H9 (cell line): ENCODE measurements at regions not wholly inside any gene's neighbourhood (a gene's known extent, or its start where the extent isn't known, plus 50 kb on each side); places are given as distances from the start of the nearest gene placed in this dataset.

Experiments
- DNase-seq: peaks from one replicate; pipeline ENCODE4 v3.0.0-alpha.2; 2017
- H2AFZ ChIP-seq: one replicate; pipeline ENCODE4 v1.6.1; 2013; ENCODE audit warnings: mild to moderate bottlenecking, low read length, control low read depth, moderate library complexity
- H2AK5ac ChIP-seq: 2 replicates; pipeline ENCODE4 v1.6.1; 2013; ENCODE audit warnings: low read length, control low read depth, mixed read lengths; ENCODE audit not compliant: insufficient read length
- H2BK120ac ChIP-seq: one replicate; pipeline ENCODE4 v1.6.1; 2013; ENCODE audit warnings: low read depth, mild to moderate bottlenecking, low read length, control low read depth, inconsistent platforms; ENCODE audit not compliant: poor library complexity, severe bottlenecking
- H2BK12ac ChIP-seq: 2 replicates; pipeline ENCODE4 v1.6.1; 2013; ENCODE audit warnings: low read length, control low read depth, mixed read lengths, low read depth; ENCODE audit not compliant: insufficient read length
- H2BK15ac ChIP-seq: 2 replicates; pipeline ENCODE4 v1.6.1; 2013; ENCODE audit warnings: low read depth, low read length, control low read depth
- H2BK20ac ChIP-seq: one replicate; pipeline ENCODE4 v1.6.1; 2013; ENCODE audit warnings: low read depth, mild to moderate bottlenecking, low read length, control low read depth, inconsistent platforms; ENCODE audit not compliant: poor library complexity, severe bottlenecking
- H2BK5ac ChIP-seq: 2 replicates; pipeline ENCODE4 v1.6.1; 2013; ENCODE audit warnings: low read length, control low read depth, mixed read lengths; ENCODE audit not compliant: insufficient read length
- H3K14ac ChIP-seq: 2 replicates; pipeline ENCODE4 v1.6.1; 2013; ENCODE audit warnings: low read length, control low read depth; ENCODE audit not compliant: insufficient read depth
- H3K18ac ChIP-seq: 2 replicates; pipeline ENCODE4 v1.6.1; 2013; ENCODE audit warnings: low read depth, mild to moderate bottlenecking, mixed read lengths, low read length, control low read depth; ENCODE audit not compliant: insufficient read length
- H3K23ac ChIP-seq: 2 replicates; pipeline ENCODE4 v1.6.1; 2013; ENCODE audit warnings: low read length, control low read depth, mixed read lengths, low read depth; ENCODE audit not compliant: insufficient read length
- H3K23me2 ChIP-seq: 2 replicates; pipeline ENCODE4 v1.6.1; 2013; ENCODE audit warnings: low read depth, mild to moderate bottlenecking, mixed read lengths, low read length, control low read depth; ENCODE audit not compliant: insufficient read length, poor library complexity, severe bottlenecking
- H3K27ac ChIP-seq: 2 replicates; pipeline ENCODE4 v1.5.1; 2013; ENCODE audit warnings: low read length, control low read depth, mixed read lengths, low read depth; ENCODE audit not compliant: insufficient read length
- H3K27me3 ChIP-seq: 2 replicates; pipeline ENCODE4 v1.6.1; 2013; ENCODE audit warnings: low read length, control low read depth, inconsistent platforms; ENCODE audit not compliant: insufficient read depth
- H3K4ac ChIP-seq: 2 replicates; pipeline ENCODE4 v1.6.1; 2013; ENCODE audit warnings: low read depth, mild to moderate bottlenecking, control low read depth, inconsistent platforms, low read length, moderate library complexity
- H3K4me1 ChIP-seq: 2 replicates; pipeline ENCODE4 v1.6.1; 2013; ENCODE audit warnings: low read length, control low read depth, inconsistent platforms; ENCODE audit not compliant: insufficient read depth
- H3K4me2 ChIP-seq: 2 replicates; pipeline ENCODE4 v1.6.1; 2013; ENCODE audit warnings: low read length, control low read depth, mixed read lengths; ENCODE audit not compliant: insufficient read length, insufficient read depth
- H3K56ac ChIP-seq: 2 replicates; pipeline ENCODE4 v1.6.1; 2013; ENCODE audit warnings: low read depth, mild to moderate bottlenecking, mixed read lengths, low read length, control low read depth; ENCODE audit not compliant: insufficient read length
- H3K79me1 ChIP-seq: 2 replicates; pipeline ENCODE4 v1.6.1; 2013; ENCODE audit warnings: low read depth, mild to moderate bottlenecking, moderate library complexity, low read length, control low read depth, inconsistent platforms; ENCODE audit not compliant: insufficient read depth, poor library complexity, severe bottlenecking
- H3K79me2 ChIP-seq: 2 replicates; pipeline ENCODE4 v1.6.1; 2013; ENCODE audit warnings: low read length, control low read depth, inconsistent platforms; ENCODE audit not compliant: insufficient read depth
- H3K9ac ChIP-seq: 2 replicates; pipeline ENCODE4 v1.6.1; 2013; ENCODE audit warnings: low read length, control low read depth, mixed read lengths; ENCODE audit not compliant: insufficient read length; ENCODE audit errors: extremely low read depth
- H3K9me3 ChIP-seq: one replicate; pipeline ENCODE4 v1.6.1; 2013; ENCODE audit warnings: low read depth, low read length, inconsistent platforms; ENCODE audit not compliant: control insufficient read depth
- H3T11ph ChIP-seq: one replicate; pipeline ENCODE4 v1.6.1; 2013; ENCODE audit warnings: mild to moderate bottlenecking, low read length, control low read depth, inconsistent platforms
- H4K20me1 ChIP-seq: one replicate; pipeline ENCODE4 v1.6.1; 2013; ENCODE audit not compliant: control insufficient read depth, insufficient read length, insufficient read depth
- H4K5ac ChIP-seq: 2 replicates; pipeline ENCODE4 v1.6.1; 2013; ENCODE audit warnings: low read depth, mild to moderate bottlenecking, mixed read lengths, low read length, control low read depth; ENCODE audit not compliant: insufficient read length
- H4K8ac ChIP-seq: replicated peaks from 2 replicates; pipeline ENCODE4 v1.6.1; 2013; ENCODE audit warnings: low read length, control low read depth, mixed read lengths, low read depth; ENCODE audit not compliant: insufficient read length
- H4K91ac ChIP-seq: 2 replicates; pipeline ENCODE4 v1.6.1; 2013; ENCODE audit warnings: low read depth, mild to moderate bottlenecking, moderate library complexity, mixed read lengths, low read length, control low read depth; ENCODE audit not compliant: insufficient read length
- H3K27ac Mint-ChIP-seq, 3 experiments: 2 replicates in 2 of 3; 3 replicates in 1 of 3; pipeline ENCODE4 v1.8.0; 2020 to 2021; ENCODE audit warnings: mixed read lengths in 3 of 3, mild to moderate bottlenecking in 1 of 3, moderate library complexity in 1 of 3
- H3K27me3 Mint-ChIP-seq: 2 replicates; pipeline ENCODE4 v1.8.0; 2021; ENCODE audit warnings: low read depth, mild to moderate bottlenecking, moderate library complexity, mixed read lengths
- H3K36me3 Mint-ChIP-seq, 3 experiments: 2 replicates in 2 of 3; 3 replicates in 1 of 3; pipeline ENCODE4 v1.8.0; 2020 to 2021; ENCODE audit warnings: low read depth in 3 of 3, mixed read lengths in 3 of 3; ENCODE audit not compliant: insufficient read depth in 1 of 3
- H3K4me1 Mint-ChIP-seq, 2 experiments: 2 replicates each; pipeline ENCODE4 v1.8.0; 2020; ENCODE audit warnings: mixed read lengths in 2 of 2
- H3K4me3 Mint-ChIP-seq, 2 experiments: 2 replicates in 1 of 2; 3 replicates in 1 of 2; pipeline ENCODE4 v1.8.0; 2020 to 2021; ENCODE audit warnings: mild to moderate bottlenecking in 2 of 2, mixed read lengths in 2 of 2, moderate library complexity in 1 of 2
- H3K9me3 Mint-ChIP-seq, 2 experiments: 2 replicates in 1 of 2; 3 replicates in 1 of 2; pipeline ENCODE4 v1.8.0; 2020; ENCODE audit warnings: mild to moderate bottlenecking in 2 of 2, mixed read lengths in 2 of 2, moderate library complexity in 1 of 2
- WGBS: extraction: QIAGEN DNeasy Blood & Tissue Kit; methylation state at CpG from one replicate; pipeline ENCODE4 v1.1.7; 2013; ENCODE audit warnings: missing lambda C conversion rate, low lambda C conversion rate, mixed read lengths; ENCODE audit not compliant: insufficient read length; ENCODE audit errors: extremely low coverage; 5-methylcytosine and 5-hydroxymethylcytosine counted together
- TF ChIP-seq, protein P1 (sequence below): fragments of 200-600 bp; sonication (generic); conservative IDR thresholded peaks from 3 replicates; pipeline ENCODE4 v1.8.0; 2021; ENCODE audit warnings: antibody characterized with exemption, mild to moderate bottlenecking

DNA sequence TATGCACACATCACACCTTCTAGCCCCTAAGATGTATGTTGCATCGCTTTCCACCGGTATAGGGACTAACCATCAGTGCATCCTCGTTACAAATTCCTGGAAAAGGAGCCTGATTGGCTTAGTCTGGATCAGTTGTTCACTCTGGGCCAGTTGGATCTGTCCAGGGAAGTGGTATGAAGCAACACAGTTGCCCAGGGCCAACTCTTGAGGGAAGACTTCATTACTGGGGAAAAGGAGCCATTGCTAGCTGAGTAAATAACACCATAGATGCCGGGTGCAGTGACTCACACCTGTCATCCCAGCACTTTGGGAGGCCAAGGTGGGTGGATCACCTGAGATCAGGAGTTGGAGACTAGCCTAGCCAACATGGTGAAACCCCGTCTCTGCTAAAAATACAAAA lies 275.2 kb upstream of the RBFOX1 start:
- no peaks in the 10 kb centered on the region for H3K79me2 ChIP-seq
- no peaks in the 10 kb centered on the region for H3K23me2 ChIP-seq
- no peaks in the 10 kb centered on the region for H3K27me3 ChIP-seq
- no peaks in the 10 kb centered on the region for H4K20me1 ChIP-seq
- no peak for DNase-seq
- H3K4me1 Mint-ChIP-seq = peaks cover 5 to 8% of the 10 kb centered on the region in 2 experiments; a peak in 3 of 4 replicates
- H4K8ac ChIP-seq = no peak overlapping the region
- H3K27me3 Mint-ChIP-seq = no peaks in the 10 kb centered on the region
- no peak overlapping the region for H3K56ac ChIP-seq
- H2AK5ac ChIP-seq = no peak overlapping the region
- WGBS = no CpG with 5 or more reads among the region's 5 CpGs
- H3K4me2 ChIP-seq = no peak overlapping the region
- H2BK12ac ChIP-seq = no peak overlapping the region
- no peak overlapping the region for H3T11ph ChIP-seq
- H3K18ac ChIP-seq = no peak overlapping the region
- H4K91ac ChIP-seq = no peak overlapping the region
- no peak overlapping the region for H3K14ac ChIP-seq
- H2BK5ac ChIP-seq = no peak overlapping the region
- H3K9me3 ChIP-seq = no peaks in the 10 kb centered on the region
- no peak overlapping the region for H2BK20ac ChIP-seq
- H2BK120ac ChIP-seq = no peak overlapping the region
- TF ChIP-seq, protein P1, sequence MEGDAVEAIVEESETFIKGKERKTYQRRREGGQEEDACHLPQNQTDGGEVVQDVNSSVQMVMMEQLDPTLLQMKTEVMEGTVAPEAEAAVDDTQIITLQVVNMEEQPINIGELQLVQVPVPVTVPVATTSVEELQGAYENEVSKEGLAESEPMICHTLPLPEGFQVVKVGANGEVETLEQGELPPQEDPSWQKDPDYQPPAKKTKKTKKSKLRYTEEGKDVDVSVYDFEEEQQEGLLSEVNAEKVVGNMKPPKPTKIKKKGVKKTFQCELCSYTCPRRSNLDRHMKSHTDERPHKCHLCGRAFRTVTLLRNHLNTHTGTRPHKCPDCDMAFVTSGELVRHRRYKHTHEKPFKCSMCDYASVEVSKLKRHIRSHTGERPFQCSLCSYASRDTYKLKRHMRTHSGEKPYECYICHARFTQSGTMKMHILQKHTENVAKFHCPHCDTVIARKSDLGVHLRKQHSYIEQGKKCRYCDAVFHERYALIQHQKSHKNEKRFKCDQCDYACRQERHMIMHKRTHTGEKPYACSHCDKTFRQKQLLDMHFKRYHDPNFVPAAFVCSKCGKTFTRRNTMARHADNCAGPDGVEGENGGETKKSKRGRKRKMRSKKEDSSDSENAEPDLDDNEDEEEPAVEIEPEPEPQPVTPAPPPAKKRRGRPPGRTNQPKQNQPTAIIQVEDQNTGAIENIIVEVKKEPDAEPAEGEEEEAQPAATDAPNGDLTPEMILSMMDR = no peak
- no peak overlapping the region for H3K27ac Mint-ChIP-seq
- H3K36me3 Mint-ChIP-seq = no peaks in the 10 kb centered on the region
- no peak overlapping the region for H3K4me3 Mint-ChIP-seq
- H2BK15ac ChIP-seq = no peak overlapping the region
- H3K4ac ChIP-seq = no peak overlapping the region
- H3K27ac ChIP-seq = no peak overlapping the region
- H3K9me3 Mint-ChIP-seq = no peaks in the 10 kb centered on the region
- H2AFZ ChIP-seq = no peak overlapping the region
- H3K9ac ChIP-seq = no peak overlapping the region
- H3K4me1 ChIP-seq = no peaks in the 10 kb centered on the region
- H3K79me1 ChIP-seq = no peaks in the 10 kb centered on the region
- H3K23ac ChIP-seq = no peak overlapping the region
- no peak overlapping the region for H4K5ac ChIP-seq
